ENCODE measurements at regions not wholly inside any gene's neighbourhood (a gene's known extent, or its start where the extent isn't known, plus 50 kb on each side); places are given as distances from the start of the nearest gene placed in this dataset.

DNA sequence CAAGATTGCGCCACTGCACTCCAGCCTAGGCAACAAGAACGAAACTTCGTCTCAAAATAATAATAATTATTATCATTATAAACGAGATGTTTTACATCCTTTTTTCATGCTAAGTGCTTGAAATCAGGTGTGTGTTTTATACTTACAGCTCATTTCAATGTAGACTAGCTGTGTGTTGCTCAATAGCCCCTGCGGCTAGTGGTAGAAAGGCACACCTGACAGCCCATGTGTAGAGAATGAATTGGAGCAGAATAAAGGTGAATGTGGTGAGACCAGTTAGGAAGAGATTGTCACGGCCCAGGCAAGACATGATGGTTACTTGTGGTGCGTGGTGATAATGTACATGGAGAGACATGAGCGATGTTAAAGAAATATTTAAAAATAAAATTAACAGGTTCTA lies 86.7 kb upstream of the TMEM26 start:
- DNase-seq (ENCODE audit: low spot score): no peak
- H3K9ac ChIP-seq (ENCODE audit: low read depth in 1 of 2, low read length in 2 of 2): no peak overlapping the region
- 85% methylated on average over 8 of the region's 8 CpGs for WGBS
- H3K36me3 ChIP-seq (ENCODE audit: control insufficient read depth in 4 of 4, insufficient read depth in 3 of 4, low read depth in 1 of 4, low read length in 3 of 4): no peaks in the 10 kb centered on the region
- no peaks in the 10 kb centered on the region for H3K4me1 ChIP-seq (ENCODE audit: control insufficient read depth in 4 of 4, insufficient read depth in 4 of 4, low read length in 3 of 4)
- TF ChIP-seq, protein P1, sequence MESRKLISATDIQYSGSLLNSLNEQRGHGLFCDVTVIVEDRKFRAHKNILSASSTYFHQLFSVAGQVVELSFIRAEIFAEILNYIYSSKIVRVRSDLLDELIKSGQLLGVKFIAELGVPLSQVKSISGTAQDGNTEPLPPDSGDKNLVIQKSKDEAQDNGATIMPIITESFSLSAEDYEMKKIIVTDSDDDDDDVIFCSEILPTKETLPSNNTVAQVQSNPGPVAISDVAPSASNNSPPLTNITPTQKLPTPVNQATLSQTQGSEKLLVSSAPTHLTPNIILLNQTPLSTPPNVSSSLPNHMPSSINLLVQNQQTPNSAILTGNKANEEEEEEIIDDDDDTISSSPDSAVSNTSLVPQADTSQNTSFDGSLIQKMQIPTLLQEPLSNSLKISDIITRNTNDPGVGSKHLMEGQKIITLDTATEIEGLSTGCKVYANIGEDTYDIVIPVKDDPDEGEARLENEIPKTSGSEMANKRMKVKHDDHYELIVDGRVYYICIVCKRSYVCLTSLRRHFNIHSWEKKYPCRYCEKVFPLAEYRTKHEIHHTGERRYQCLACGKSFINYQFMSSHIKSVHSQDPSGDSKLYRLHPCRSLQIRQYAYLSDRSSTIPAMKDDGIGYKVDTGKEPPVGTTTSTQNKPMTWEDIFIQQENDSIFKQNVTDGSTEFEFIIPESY (IDR thresholded peaks at IDR 0.05): no peak
- no peak for TF ChIP-seq HNF4A (conservative IDR thresholded peaks at IDR 0.05)
- TF ChIP-seq EGR1 (IDR thresholded peaks at IDR 0.05; ENCODE audit: low read depth in 2 of 2): no peak
- no peak for TF ChIP-seq JUND (IDR thresholded peaks at IDR 0.05)
- TF ChIP-seq, protein P2, sequence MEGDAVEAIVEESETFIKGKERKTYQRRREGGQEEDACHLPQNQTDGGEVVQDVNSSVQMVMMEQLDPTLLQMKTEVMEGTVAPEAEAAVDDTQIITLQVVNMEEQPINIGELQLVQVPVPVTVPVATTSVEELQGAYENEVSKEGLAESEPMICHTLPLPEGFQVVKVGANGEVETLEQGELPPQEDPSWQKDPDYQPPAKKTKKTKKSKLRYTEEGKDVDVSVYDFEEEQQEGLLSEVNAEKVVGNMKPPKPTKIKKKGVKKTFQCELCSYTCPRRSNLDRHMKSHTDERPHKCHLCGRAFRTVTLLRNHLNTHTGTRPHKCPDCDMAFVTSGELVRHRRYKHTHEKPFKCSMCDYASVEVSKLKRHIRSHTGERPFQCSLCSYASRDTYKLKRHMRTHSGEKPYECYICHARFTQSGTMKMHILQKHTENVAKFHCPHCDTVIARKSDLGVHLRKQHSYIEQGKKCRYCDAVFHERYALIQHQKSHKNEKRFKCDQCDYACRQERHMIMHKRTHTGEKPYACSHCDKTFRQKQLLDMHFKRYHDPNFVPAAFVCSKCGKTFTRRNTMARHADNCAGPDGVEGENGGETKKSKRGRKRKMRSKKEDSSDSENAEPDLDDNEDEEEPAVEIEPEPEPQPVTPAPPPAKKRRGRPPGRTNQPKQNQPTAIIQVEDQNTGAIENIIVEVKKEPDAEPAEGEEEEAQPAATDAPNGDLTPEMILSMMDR (IDR thresholded peaks at IDR 0.05; ENCODE audit: low read depth, low read length, missing input control): no peak
- no peak for TF ChIP-seq TAF1 (conservative IDR thresholded peaks at IDR 0.05)
- TF ChIP-seq, protein P3, sequence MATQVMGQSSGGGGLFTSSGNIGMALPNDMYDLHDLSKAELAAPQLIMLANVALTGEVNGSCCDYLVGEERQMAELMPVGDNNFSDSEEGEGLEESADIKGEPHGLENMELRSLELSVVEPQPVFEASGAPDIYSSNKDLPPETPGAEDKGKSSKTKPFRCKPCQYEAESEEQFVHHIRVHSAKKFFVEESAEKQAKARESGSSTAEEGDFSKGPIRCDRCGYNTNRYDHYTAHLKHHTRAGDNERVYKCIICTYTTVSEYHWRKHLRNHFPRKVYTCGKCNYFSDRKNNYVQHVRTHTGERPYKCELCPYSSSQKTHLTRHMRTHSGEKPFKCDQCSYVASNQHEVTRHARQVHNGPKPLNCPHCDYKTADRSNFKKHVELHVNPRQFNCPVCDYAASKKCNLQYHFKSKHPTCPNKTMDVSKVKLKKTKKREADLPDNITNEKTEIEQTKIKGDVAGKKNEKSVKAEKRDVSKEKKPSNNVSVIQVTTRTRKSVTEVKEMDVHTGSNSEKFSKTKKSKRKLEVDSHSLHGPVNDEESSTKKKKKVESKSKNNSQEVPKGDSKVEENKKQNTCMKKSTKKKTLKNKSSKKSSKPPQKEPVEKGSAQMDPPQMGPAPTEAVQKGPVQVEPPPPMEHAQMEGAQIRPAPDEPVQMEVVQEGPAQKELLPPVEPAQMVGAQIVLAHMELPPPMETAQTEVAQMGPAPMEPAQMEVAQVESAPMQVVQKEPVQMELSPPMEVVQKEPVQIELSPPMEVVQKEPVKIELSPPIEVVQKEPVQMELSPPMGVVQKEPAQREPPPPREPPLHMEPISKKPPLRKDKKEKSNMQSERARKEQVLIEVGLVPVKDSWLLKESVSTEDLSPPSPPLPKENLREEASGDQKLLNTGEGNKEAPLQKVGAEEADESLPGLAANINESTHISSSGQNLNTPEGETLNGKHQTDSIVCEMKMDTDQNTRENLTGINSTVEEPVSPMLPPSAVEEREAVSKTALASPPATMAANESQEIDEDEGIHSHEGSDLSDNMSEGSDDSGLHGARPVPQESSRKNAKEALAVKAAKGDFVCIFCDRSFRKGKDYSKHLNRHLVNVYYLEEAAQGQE (IDR thresholded peaks at IDR 0.05): no peak
- TF ChIP-seq MAX (IDR thresholded peaks at IDR 0.05): no peak
- no peak overlapping the region for H3K4me3 ChIP-seq (ENCODE audit: low read depth in 1 of 3, low read length in 3 of 3)
- H3K27ac ChIP-seq (ENCODE audit: low read depth in 1 of 2, low read length in 2 of 2): no peak overlapping the region
- H3K27me3 ChIP-seq (ENCODE audit: control insufficient read depth in 4 of 4, insufficient read depth in 4 of 4, low read length in 3 of 4): no peaks in the 10 kb centered on the region
- H3K9me3 ChIP-seq (ENCODE audit: control insufficient read depth in 4 of 4, low read length in 3 of 4): no peaks in the 10 kb centered on the region

DNA sequence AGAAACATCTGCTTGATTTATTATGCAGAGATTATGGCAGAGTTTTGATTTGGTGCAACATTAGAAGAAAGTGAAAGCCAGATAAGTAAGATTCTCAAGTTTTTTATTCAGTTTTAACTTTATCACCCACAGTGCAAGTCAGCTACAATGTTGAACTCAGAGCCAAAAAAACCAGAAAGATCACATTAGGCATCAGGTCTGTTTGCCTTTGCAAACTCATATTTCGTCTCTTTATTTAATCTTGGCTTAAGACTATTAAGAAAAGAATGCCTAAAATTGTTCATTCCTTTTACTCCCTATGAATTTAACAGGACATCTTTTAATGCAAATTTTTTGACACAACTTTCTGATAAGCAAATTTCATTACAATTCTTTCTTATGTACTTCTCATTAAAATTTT lies 76.0 kb upstream of the TMEM26 start:
- H3K4me3 ChIP-seq (ENCODE audit: low read depth in 1 of 3, low read length in 3 of 3): no peak overlapping the region
- H3K27me3 ChIP-seq (ENCODE audit: control insufficient read depth in 4 of 4, insufficient read depth in 4 of 4, low read length in 3 of 4): no peaks in the 10 kb centered on the region
- no peaks in the 10 kb centered on the region for H3K36me3 ChIP-seq (ENCODE audit: control insufficient read depth in 4 of 4, insufficient read depth in 3 of 4, low read depth in 1 of 4, low read length in 3 of 4)
- H3K27ac ChIP-seq (ENCODE audit: low read depth in 1 of 2, low read length in 2 of 2): no peak overlapping the region
- no peaks in the 10 kb centered on the region for H3K4me1 ChIP-seq (ENCODE audit: control insufficient read depth in 4 of 4, insufficient read depth in 4 of 4, low read length in 3 of 4)
- H3K9me3 ChIP-seq (ENCODE audit: control insufficient read depth in 4 of 4, low read length in 3 of 4): no peaks in the 10 kb centered on the region
- WGBS: 30% methylated on average over 1 of the region's 1 CpG
- DNase-seq (ENCODE audit: low spot score): no peak
- no peak overlapping the region for H3K9ac ChIP-seq (ENCODE audit: low read depth in 1 of 2, low read length in 2 of 2)
- TF ChIP-seq TAF1 (conservative IDR thresholded peaks at IDR 0.05): no peak
- TF ChIP-seq EGR1 (IDR thresholded peaks at IDR 0.05; ENCODE audit: low read depth in 2 of 2): no peak
- TF ChIP-seq YY1 (IDR thresholded peaks at IDR 0.05): no peak
- TF ChIP-seq RAD21 (IDR thresholded peaks at IDR 0.05): no peak
- TF ChIP-seq HNF4G (IDR thresholded peaks at IDR 0.05): no peak
- no peak for TF ChIP-seq SP1 (IDR thresholded peaks at IDR 0.05)
- no peak for TF ChIP-seq FOXA2 (IDR thresholded peaks at IDR 0.05)
- TF ChIP-seq, protein P1 (IDR thresholded peaks at IDR 0.05): no peak
- TF ChIP-seq, protein P4, sequence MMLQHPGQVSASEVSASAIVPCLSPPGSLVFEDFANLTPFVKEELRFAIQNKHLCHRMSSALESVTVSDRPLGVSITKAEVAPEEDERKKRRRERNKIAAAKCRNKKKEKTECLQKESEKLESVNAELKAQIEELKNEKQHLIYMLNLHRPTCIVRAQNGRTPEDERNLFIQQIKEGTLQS (IDR thresholded peaks at IDR 0.05): no peak
- no peak for TF ChIP-seq NR2F2 (IDR thresholded peaks at IDR 0.05)
- TF ChIP-seq, protein P2 (IDR thresholded peaks at IDR 0.05; ENCODE audit: low read depth, low read length, missing input control): no peak
- TF ChIP-seq, protein P3 (IDR thresholded peaks at IDR 0.05): no peak
- TF ChIP-seq GABPA (IDR thresholded peaks at IDR 0.05 in 1 of 2, conservative IDR thresholded peaks at IDR 0.05 in 1 of 2): no peak
